GM19452 (cell line): ENCODE measurements at regions not wholly inside any gene's neighbourhood (a gene's known extent, or its start where the extent isn't known, plus 50 kb on each side); places are given as distances from the start of the nearest gene placed in this dataset.
"Not testable (repeated sequence)": the region's sequence is repeated elsewhere in the genome, so short reads cannot be mapped to it uniquely, and the experiment has no call there.

Source experiments
- ATAC-seq: cut with Tn5 transposase; IDR thresholded peaks from one replicate; pipeline ENCODE4 v1.9.1; 2021; ENCODE audit not compliant: unreplicated experiment

DNA sequence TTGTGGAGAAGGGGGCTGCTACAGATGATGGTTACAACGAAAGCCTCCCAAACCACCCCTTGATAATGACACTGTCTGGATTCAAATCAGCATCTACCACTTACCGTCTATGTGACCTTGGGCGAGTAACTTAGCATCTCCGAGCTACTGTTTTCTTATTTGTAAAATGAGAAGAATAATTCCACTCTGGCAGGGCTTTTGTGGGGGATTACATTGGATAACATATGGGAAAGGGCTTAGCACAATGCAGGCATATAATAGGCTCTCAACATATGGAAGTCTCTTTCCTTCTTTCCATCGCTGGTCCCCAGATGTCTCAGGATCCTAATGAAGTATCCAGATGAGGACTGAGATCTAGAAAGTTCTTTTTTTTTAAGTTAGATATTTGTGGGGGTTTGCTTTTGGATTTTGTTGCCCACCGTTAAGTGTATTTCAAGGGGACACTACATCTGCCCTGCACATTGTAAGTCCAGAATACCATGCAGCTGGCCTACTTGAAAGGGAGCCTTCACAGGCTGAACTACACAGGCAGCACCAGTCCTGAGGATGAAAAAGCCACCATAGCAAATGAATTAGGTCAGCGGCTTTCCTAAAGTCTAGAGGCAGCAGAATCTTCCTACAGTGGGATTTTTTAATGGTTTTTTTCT, 172.2 kb upstream of the IRF2BP2 start:
- no peak for ATAC-seq

DNA sequence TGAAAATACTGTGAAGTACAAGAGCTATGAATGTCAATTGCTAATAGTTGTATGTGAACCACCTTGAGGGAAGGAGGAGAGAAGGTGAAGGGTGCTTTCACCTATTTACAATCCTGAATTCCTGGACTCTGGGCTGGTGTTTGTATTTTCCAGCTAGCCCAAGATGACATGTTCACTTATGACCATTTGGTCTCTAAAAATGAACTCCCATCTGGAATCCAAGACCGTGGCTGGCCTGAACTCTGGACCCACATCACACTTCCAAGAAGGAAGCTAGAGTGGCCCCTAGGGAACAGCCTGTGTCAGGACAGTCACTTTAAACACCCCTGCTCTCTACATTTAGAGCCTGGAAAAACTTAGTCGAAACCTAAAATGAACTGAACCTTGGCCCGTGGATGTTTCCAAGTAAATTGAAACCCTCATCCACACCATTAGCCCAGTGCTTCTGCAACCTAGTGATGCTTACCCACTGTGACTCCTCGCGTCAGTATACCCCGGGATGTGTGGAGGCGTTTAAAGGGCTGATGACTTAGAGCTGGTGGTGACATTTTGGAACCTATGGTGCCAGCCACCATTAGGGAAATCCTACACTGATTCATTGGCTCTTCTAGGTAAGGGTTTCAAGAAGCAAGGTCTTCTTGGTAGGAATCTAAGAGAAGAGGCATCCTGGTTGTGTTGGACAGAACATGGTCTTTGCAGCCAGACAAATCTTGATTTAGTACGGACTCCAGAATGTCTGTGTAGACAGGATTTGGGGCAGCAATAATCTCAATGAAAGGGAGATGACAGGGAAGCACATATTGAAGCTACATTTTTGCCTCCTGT, 171.5 kb upstream of the IRF2BP2 start:
- no peak for ATAC-seq

DNA sequence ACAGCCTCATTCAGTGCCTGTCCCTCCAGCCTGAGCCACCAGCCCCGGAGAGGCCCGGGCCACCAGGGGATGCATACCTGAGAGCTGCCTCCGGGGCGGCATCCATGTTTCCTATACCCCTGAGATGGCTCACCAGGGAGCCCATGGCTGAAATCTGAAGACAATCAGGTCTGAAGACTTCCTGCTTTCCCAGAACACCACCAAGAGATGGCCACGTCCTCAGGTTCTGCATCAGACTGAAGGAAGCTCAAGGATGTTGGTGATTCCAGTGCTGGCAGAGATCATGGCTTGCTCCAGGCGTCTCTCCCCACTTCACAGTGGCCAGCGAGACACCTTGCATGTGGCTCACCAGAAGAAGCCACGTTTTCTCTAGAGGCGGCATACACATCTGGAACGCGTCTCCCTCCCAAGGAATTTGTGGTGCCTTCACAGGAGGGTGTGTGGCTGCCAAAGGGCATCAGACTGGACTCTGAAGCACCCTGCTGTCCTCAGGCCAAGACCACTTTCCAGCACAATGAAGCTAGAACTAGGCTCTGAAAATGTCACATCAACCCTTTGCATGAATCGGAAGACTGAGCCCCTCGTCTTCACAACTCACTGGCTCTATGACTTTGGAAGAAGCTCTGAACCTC, 170.7 kb upstream of the IRF2BP2 start:
- ATAC-seq, result no peak

- no peak for ATAC-seq
Observed at GRCh38 chr1:234780112-234780511, 170.1 kb upstream of the IRF2BP2 start.

- not testable (repeated sequence) for ATAC-seq
Observed at GRCh38 chr1:234779600-234779999, 169.6 kb upstream of the IRF2BP2 start.

GRCh38 chr1:234779160-234779538, 169.2 kb upstream of the IRF2BP2 start:
- no peak for ATAC-seq

GRCh38 chr1:234778221-234779159, 168.5 kb upstream of the IRF2BP2 start:
- no peak for ATAC-seq

DNA sequence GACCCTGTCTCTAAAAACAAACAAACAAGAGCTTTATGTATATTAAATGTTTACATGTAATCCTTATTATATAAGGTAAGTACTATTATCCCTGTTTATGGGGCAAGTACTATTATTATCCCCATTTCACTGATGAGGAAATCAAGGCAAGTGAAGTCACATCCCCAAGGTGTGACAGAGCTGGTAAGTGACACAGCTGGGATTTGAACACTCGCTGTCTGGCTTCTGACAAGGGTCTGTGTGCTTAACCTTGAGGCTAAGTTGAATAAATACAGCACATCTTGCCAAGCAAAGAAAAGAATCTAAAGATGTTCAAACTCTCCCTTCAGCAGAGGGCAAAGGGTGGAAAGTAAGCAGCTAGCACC, 167.9 kb upstream of the IRF2BP2 start:
- no peak for ATAC-seq

DNA sequence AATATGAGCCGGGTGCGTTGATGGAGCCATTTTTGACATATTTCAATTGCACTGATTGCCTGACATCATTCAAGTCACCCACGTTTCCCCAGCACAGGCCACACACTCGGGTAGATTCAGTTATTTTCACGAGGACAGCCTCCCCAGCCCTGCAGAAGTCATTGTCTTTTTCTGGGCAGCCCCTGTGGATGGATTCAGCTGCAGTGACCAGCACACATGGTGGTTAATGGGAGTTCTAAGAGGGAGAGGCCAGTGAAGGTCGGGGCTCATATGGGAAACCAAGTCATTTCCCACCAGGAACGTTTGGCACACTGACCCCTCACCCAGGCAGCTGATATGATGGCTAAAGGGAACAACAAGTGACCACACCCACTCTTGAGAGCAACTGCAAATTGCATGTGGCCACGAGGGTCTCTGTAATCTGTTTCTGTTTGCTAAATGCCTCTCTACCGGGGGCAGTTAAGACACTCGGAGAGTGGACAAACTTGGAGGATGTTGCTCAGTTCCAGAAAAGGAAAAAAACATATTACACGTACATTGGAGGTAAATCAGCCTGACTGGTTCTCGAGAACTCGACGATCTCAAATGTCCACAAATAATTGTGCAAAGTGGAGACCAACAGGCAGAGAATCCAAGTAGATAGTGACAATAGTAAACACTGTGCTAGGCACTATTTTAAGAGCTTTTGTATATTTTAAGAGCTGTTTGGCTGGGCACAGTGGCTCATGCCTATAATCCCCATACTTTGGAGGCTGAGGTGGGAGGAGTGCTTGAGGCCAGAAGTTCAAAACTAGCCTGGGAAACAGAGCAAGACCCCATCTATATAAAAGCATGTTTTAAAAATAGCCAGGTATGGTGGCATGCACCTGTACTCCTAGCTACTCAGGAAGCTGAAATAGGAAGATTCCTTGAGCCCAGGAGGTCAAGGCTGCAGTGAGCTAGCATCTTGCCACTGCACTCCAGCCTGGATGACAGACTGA, 167.2 kb upstream of the IRF2BP2 start:
- ATAC-seq, result no peak

GRCh38 chr1:234776256-234776875, 166.4 kb upstream of the IRF2BP2 start:
- no peak for ATAC-seq

DNA sequence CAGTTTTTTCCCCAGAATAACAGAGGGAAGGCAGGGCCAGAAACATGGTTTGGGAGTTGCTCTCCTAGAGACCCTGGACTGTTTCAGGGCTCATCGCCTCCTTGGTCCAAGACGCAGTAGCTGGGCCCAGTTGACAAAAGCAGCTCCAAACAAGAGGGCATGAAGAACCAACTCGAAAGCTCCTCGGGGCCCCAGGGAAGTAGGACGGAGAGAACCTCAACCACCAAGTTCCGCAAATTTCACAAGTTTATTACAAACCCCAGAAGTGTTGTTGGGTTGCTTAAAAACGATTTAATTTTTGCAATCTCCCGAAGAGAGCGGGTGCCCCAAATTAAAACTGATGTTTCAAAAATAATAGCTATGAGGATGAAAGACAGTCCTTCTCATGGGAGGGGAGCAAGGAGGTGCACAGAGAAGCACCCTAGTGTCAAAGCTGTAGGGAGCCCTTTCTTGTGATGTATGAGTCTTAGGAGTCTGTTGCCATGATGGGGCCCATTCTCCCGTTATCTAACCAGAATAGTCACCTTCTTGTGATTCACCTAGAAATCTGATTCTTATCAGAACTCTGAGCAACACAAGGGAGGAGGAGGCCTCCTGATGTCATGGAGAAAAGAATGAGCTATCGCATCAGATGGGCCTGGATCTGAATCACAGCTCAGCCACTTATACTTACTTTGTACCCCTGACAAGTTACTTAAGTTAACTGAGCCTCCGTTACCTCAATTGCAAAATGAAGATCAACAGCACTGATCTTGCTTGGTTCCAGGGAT, 165.7 kb upstream of the IRF2BP2 start:
- no peak for ATAC-seq

DNA sequence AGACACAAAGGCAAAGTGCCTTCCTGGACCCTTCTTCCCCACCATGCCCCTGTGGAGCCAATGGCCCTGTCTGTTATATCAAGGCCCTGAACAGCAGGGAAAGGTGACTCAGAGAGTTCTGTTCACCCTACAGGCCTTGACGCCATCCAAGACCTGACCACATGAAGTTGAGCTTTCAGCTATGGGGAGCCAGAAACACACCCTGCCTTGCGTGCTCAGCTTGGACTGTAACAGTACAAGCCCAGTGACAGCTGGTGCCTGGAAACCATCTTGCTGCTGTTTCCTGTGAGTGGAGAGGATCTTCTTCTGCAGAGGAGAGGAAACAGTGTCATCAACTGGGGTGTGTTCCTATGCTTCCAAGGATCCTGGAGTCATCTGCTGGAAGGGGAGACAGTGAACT, 165.0 kb upstream of the IRF2BP2 start:
- ATAC-seq, result no peak

- ATAC-seq, result no peak
Observed at GRCh38 chr1:234773936-234774677, 164.1 kb upstream of the IRF2BP2 start.

DNA sequence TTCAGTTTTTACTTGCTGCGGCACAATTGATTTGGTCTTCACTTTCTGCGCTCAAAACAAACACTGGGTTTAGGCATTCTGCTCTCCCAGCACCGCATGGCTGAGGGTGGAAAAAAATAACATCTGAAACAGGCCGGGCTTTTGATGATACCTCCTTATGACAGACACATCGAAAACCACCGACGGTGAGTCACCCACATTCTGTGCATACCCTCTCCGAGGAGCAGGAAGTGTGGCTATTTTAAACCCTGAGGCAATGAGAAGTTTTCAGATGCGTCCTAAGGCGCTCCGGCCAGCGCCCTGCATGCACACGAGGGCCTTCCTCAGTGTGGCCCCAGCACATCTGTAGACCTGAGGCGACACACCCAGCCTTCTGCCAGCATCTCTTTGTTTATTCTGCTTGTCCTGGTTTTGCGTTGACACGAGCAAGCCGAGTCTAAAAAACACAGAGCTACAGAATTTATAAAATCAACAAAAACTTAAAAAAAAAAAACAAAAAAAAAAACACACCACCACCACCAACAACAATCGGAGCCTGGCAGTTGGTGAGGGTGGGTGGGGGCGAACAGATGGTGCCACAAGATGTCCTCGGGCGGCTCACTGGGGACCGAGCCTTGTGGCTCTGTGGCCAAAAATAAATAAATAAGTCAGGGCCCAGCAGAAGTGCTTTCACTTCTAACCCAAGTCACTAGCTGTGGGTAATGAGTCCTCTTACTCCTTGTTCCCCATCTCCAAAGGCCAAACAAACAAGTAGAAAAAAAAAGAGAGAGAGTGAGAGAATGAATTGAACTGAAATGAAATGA, 162.6 kb upstream of the IRF2BP2 start:
- ATAC-seq, result peak; percentile 90

GRCh38 chr1:234771642-234772344, 161.8 kb upstream of the IRF2BP2 start:
- ATAC-seq, result no peak

DNA sequence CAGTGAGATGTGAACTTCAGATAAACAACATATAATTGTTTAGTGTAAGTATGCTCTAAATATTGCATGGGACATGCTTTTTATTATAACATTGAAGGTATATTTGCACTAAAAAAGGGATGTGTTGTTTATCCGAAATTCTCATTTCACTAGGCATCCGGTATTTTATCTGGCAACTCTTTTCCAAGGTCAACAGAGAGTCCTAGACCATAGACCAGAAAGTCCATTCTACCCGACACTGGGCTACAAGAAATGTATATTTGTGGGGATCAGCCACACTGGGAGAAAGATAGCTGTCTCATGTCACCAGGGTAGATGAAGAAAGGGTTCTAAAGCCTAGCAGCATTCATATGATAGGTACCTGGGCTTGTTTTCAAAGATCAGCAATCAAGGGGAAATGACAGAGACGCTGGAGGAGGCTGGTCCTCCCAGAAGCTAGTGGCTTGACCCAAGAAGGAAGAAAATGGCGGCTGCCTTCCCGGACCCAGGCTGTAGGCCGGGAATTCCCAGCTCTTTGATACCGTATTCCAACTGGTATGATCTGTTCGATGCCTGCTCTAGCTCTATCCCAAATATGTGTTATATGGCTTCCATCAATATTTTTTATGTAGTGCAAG, 161.1 kb upstream of the IRF2BP2 start:
- no peak for ATAC-seq
